Retinal pigment epithelial cell (primary cell): ENCODE measurements at regions not wholly inside any gene's neighbourhood (a gene's known extent, or its start where the extent isn't known, plus 50 kb on each side); places are given as distances from the start of the nearest gene placed in this dataset.

Source experiments
- DNase-seq: peaks from one replicate; pipeline ENCODE4 v3.0.0-alpha.2; 2010; ENCODE audit warnings: low read depth
- H3K4me3 ChIP-seq: 2 replicates; pipeline ENCODE4 v1.5.1; 2011; ENCODE audit warnings: mild to moderate bottlenecking, low read length, control low read depth, moderate library complexity
- CTCF ChIP-seq: conservative IDR thresholded peaks from 2 replicates; pipeline ENCODE4 v1.5.1; 2011; ENCODE audit warnings: low read depth, low read length, control low read depth, inconsistent platforms

DNA sequence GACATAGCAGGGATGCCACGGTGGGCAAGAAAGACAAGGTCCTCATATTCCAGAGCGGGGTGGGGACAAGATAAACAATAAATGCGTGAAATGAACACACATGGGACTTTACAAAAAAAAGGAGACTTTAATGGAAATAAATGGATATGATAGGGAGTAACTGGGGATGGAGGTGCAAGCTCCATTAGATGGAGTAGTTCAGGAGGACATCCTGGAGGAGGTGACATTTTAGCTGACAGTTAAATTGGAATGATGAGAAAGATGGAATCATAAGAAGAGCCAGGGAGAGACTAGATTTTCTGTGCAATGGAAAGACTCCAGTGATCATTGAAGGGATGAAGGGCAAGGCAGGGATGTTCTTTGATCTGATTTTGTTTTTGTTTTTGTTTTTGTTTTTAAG is 83.6 kb upstream of the MYL10 start:
- no peak overlapping the region for H3K4me3 ChIP-seq
- TF ChIP-seq CTCF: no peak
- no peak for DNase-seq

GRCh38 chr7:101714097-101714496 is 85.0 kb upstream of the MYL10 start:
- H3K4me3 ChIP-seq: no peak overlapping the region
- no peak for TF ChIP-seq CTCF
- DNase-seq: no peak

DNA sequence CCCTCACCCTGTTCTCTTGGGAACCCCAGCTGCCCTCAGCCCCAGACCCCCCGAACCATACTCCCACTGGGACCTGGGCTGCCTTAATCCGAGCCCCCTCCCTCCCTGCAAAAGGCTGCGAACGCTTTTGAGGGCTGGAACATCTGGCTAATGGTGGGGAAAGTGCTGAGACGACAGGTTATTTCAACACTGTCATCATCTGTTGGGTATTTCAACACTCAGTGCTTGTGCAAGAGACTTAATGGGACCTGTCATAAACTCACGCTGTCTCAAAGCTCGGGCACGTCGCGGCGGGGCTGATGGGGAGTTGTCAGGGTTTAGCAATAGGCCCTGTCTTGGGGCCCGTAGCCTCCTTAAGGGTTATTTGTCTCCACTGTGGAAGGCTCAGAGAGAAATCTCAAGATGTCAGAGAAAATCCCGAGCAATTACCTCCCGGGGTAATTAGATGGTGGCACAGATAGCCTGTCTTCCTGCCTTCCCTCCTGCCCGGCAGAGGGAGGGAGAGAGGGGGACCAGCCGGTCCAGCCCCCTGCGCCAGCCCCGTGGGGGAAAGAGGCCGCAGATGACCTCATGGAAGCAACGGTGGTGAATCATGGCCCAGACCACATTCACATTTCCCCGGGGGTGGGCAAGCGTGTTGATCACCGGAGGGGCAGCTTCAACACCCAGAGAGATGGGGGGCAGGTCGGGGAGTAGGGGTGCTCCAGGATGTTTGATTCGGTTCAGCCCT is 88.7 kb upstream of the MYL10 start:
- H3K4me3 ChIP-seq: no peak overlapping the region
- peak; percentile 11 for TF ChIP-seq CTCF
- no peak for DNase-seq

- TF ChIP-seq CTCF: no peak
- DNase-seq: no peak
- no peak overlapping the region for H3K4me3 ChIP-seq
These were observed 89.4 kb upstream of the MYL10 start for GRCh38 chr7:101718363-101719122.

GRCh38 chr7:101719123-101719470 is 90.0 kb upstream of the MYL10 start:
- H3K4me3 ChIP-seq: no peak overlapping the region
- no peak for DNase-seq
- no peak for TF ChIP-seq CTCF

- no peak overlapping the region for H3K4me3 ChIP-seq
- TF ChIP-seq CTCF: no peak
- no peak for DNase-seq
These were observed 91.2 kb upstream of the MYL10 start for GRCh38 chr7:101720324-101720723.

DNA sequence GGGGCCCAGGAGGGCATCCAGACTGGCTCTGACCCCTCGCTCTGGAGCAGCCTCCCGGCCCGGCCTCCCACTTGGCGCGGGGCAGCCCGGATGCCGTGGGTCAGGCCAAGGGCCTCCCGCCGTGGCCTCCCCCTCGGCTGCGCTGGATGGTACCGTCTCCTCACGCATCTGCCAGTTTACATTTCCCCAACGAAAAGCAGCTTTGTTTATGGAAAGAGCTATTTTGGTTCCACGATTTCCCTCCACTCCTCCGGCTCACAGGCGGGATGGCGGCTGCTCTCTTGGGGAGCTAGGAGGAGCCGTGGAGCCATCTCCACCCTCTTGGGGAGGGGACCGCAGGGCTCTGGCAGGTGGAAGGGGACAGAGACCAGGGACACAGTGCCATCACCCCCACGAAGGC is 93.2 kb upstream of the MYL10 start:
- H3K4me3 ChIP-seq: no peak overlapping the region
- DNase-seq: no peak
- TF ChIP-seq CTCF: no peak
